ENCODE measurements at regions not wholly inside any gene's neighbourhood (a gene's known extent, or its start where the extent isn't known, plus 50 kb on each side); places are given as distances from the start of the nearest gene placed in this dataset.

- Histone ChIP-seq H4K20me1 (ENCODE audit: insufficient read depth, low read length) (no peaks in the 10 kb centered on the region), H3K27ac (ENCODE audit: low read length) (no peak overlapping the region), H3K4me1 (ENCODE audit: low read length) (peaks cover 9% of the 10 kb centered on the region), H3K4me3 (ENCODE audit: low read length) (no peak overlapping the region), H3K36me3 (replicated peaks; ENCODE audit: low read depth, low read length) (no peaks in the 10 kb centered on the region), H3K27me3 (ENCODE audit: low read depth, low read length) (no peaks in the 10 kb centered on the region), H2AFZ (ENCODE audit: low read depth, low read length) (no peak overlapping the region), H3K4me2 (ENCODE audit: low read length) (peak overlapping the region; percentile 25), H3K79me2 (ENCODE audit: low read length) (no peaks in the 10 kb centered on the region), H3K9ac (ENCODE audit: low read length) (no peak overlapping the region), H3K9me3 (ENCODE audit: insufficient read depth, low read length) (no peaks in the 10 kb centered on the region)
- TF ChIP-seq CTCF (IDR thresholded peaks at IDR 0.05; ENCODE audit: low read depth, low read length) (no peak), EZH2phosphoT487 (IDR thresholded peaks at IDR 0.05; ENCODE audit: low read depth) (no peak)
Observed at GRCh38 chr3:127339928-127340861, 52.3 kb upstream of the PRR20G start.

DNA sequence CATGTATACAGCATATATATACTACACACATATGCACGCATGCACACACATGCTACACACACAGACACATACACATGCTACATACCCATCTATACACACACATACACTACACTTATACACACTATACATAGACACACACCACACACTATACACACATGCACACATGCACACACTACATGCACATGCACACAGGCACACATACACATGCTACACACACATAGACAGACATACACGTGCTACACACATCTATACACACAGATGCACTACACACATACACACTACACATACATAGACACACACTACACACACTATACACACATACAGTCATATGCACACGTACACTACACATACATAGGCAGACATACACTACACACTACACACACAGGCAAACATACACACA is 51.2 kb upstream of the PRR20G start:
- 0 out of 2 replicates have a peak, but pooled peaks cover 8% of the 10 kb centered on the region for H3K27me3 ChIP-seq (ENCODE audit: low read depth, low read length)
- H2AFZ ChIP-seq (ENCODE audit: low read depth, low read length) = no peak overlapping the region
- H3K79me2 ChIP-seq (ENCODE audit: low read length) = no peaks in the 10 kb centered on the region
- H3K4me1 ChIP-seq (ENCODE audit: low read length) = peaks cover 9% of the 10 kb centered on the region
- no peaks in the 10 kb centered on the region for H3K36me3 ChIP-seq (replicated peaks; ENCODE audit: low read depth, low read length)
- no peak overlapping the region for H3K27ac ChIP-seq (ENCODE audit: low read length)
- no peak overlapping the region for H3K4me2 ChIP-seq (ENCODE audit: low read length)
- H3K9ac ChIP-seq (ENCODE audit: low read length) = no peak overlapping the region
- no peaks in the 10 kb centered on the region for H4K20me1 ChIP-seq (ENCODE audit: insufficient read depth, low read length)
- no peak for TF ChIP-seq CTCF (IDR thresholded peaks at IDR 0.05; ENCODE audit: low read depth, low read length)
- TF ChIP-seq EZH2phosphoT487 (IDR thresholded peaks at IDR 0.05; ENCODE audit: low read depth) = no peak
- H3K4me3 ChIP-seq (ENCODE audit: low read length) = no peak overlapping the region
- H3K9me3 ChIP-seq (ENCODE audit: insufficient read depth, low read length) = no peaks in the 10 kb centered on the region

- Histone ChIP-seq H3K9me3 (ENCODE audit: insufficient read depth, low read length) (no peaks in the 10 kb centered on the region), H3K27ac (ENCODE audit: low read length) (no peak overlapping the region), H3K4me1 (ENCODE audit: low read length) (peaks cover 9% of the 10 kb centered on the region), H3K9ac (ENCODE audit: low read length) (no peak overlapping the region), H3K27me3 (ENCODE audit: low read depth, low read length) (0 out of 2 replicates have a peak, but pooled peaks cover 8% of the 10 kb centered on the region), H3K4me2 (ENCODE audit: low read length) (no peak overlapping the region), H4K20me1 (ENCODE audit: insufficient read depth, low read length) (no peaks in the 10 kb centered on the region), H3K4me3 (ENCODE audit: low read length) (no peak overlapping the region), H3K79me2 (ENCODE audit: low read length) (no peaks in the 10 kb centered on the region), H2AFZ (ENCODE audit: low read depth, low read length) (no peak overlapping the region), H3K36me3 (replicated peaks; ENCODE audit: low read depth, low read length) (no peaks in the 10 kb centered on the region)
- no peak for TF ChIP-seq EZH2phosphoT487 (IDR thresholded peaks at IDR 0.05; ENCODE audit: low read depth)
- no peak for TF ChIP-seq CTCF (IDR thresholded peaks at IDR 0.05; ENCODE audit: low read depth, low read length)
Observed at GRCh38 chr3:127337911-127338531, 50.2 kb upstream of the PRR20G start.
